H9 (cell line): ENCODE measurements at regions not wholly inside any gene's neighbourhood (a gene's known extent, or its start where the extent isn't known, plus 50 kb on each side); places are given as distances from the start of the nearest gene placed in this dataset.

Experiments used
- DNase-seq: peaks from one replicate; pipeline ENCODE4 v3.0.0-alpha.2; 2017
- H2AFZ ChIP-seq: one replicate; pipeline ENCODE4 v1.6.1; 2013; ENCODE audit warnings: mild to moderate bottlenecking, low read length, control low read depth, moderate library complexity
- H2AK5ac ChIP-seq: 2 replicates; pipeline ENCODE4 v1.6.1; 2013; ENCODE audit warnings: low read length, control low read depth, mixed read lengths; ENCODE audit not compliant: insufficient read length
- H2BK120ac ChIP-seq: one replicate; pipeline ENCODE4 v1.6.1; 2013; ENCODE audit warnings: low read depth, mild to moderate bottlenecking, low read length, control low read depth, inconsistent platforms; ENCODE audit not compliant: poor library complexity, severe bottlenecking
- H2BK12ac ChIP-seq: 2 replicates; pipeline ENCODE4 v1.6.1; 2013; ENCODE audit warnings: low read length, control low read depth, mixed read lengths, low read depth; ENCODE audit not compliant: insufficient read length
- H2BK15ac ChIP-seq: 2 replicates; pipeline ENCODE4 v1.6.1; 2013; ENCODE audit warnings: low read depth, low read length, control low read depth
- H2BK20ac ChIP-seq: one replicate; pipeline ENCODE4 v1.6.1; 2013; ENCODE audit warnings: low read depth, mild to moderate bottlenecking, low read length, control low read depth, inconsistent platforms; ENCODE audit not compliant: poor library complexity, severe bottlenecking
- H2BK5ac ChIP-seq: 2 replicates; pipeline ENCODE4 v1.6.1; 2013; ENCODE audit warnings: low read length, control low read depth, mixed read lengths; ENCODE audit not compliant: insufficient read length
- H3K14ac ChIP-seq: 2 replicates; pipeline ENCODE4 v1.6.1; 2013; ENCODE audit warnings: low read length, control low read depth; ENCODE audit not compliant: insufficient read depth
- H3K18ac ChIP-seq: 2 replicates; pipeline ENCODE4 v1.6.1; 2013; ENCODE audit warnings: low read depth, mild to moderate bottlenecking, mixed read lengths, low read length, control low read depth; ENCODE audit not compliant: insufficient read length
- H3K23ac ChIP-seq: 2 replicates; pipeline ENCODE4 v1.6.1; 2013; ENCODE audit warnings: low read length, control low read depth, mixed read lengths, low read depth; ENCODE audit not compliant: insufficient read length
- H3K23me2 ChIP-seq: 2 replicates; pipeline ENCODE4 v1.6.1; 2013; ENCODE audit warnings: low read depth, mild to moderate bottlenecking, mixed read lengths, low read length, control low read depth; ENCODE audit not compliant: insufficient read length, poor library complexity, severe bottlenecking
- H3K27ac ChIP-seq: 2 replicates; pipeline ENCODE4 v1.5.1; 2013; ENCODE audit warnings: low read length, control low read depth, mixed read lengths, low read depth; ENCODE audit not compliant: insufficient read length
- H3K27me3 ChIP-seq: 2 replicates; pipeline ENCODE4 v1.6.1; 2013; ENCODE audit warnings: low read length, control low read depth, inconsistent platforms; ENCODE audit not compliant: insufficient read depth
- H3K4ac ChIP-seq: 2 replicates; pipeline ENCODE4 v1.6.1; 2013; ENCODE audit warnings: low read depth, mild to moderate bottlenecking, control low read depth, inconsistent platforms, low read length, moderate library complexity
- H3K4me1 ChIP-seq: 2 replicates; pipeline ENCODE4 v1.6.1; 2013; ENCODE audit warnings: low read length, control low read depth, inconsistent platforms; ENCODE audit not compliant: insufficient read depth
- H3K4me2 ChIP-seq: 2 replicates; pipeline ENCODE4 v1.6.1; 2013; ENCODE audit warnings: low read length, control low read depth, mixed read lengths; ENCODE audit not compliant: insufficient read length, insufficient read depth
- H3K56ac ChIP-seq: 2 replicates; pipeline ENCODE4 v1.6.1; 2013; ENCODE audit warnings: low read depth, mild to moderate bottlenecking, mixed read lengths, low read length, control low read depth; ENCODE audit not compliant: insufficient read length
- H3K79me1 ChIP-seq: 2 replicates; pipeline ENCODE4 v1.6.1; 2013; ENCODE audit warnings: low read depth, mild to moderate bottlenecking, moderate library complexity, low read length, control low read depth, inconsistent platforms; ENCODE audit not compliant: insufficient read depth, poor library complexity, severe bottlenecking
- H3K79me2 ChIP-seq: 2 replicates; pipeline ENCODE4 v1.6.1; 2013; ENCODE audit warnings: low read length, control low read depth, inconsistent platforms; ENCODE audit not compliant: insufficient read depth
- H3K9ac ChIP-seq: 2 replicates; pipeline ENCODE4 v1.6.1; 2013; ENCODE audit warnings: low read length, control low read depth, mixed read lengths; ENCODE audit not compliant: insufficient read length; ENCODE audit errors: extremely low read depth
- H3K9me3 ChIP-seq: one replicate; pipeline ENCODE4 v1.6.1; 2013; ENCODE audit warnings: low read depth, low read length, inconsistent platforms; ENCODE audit not compliant: control insufficient read depth
- H3T11ph ChIP-seq: one replicate; pipeline ENCODE4 v1.6.1; 2013; ENCODE audit warnings: mild to moderate bottlenecking, low read length, control low read depth, inconsistent platforms
- H4K20me1 ChIP-seq: one replicate; pipeline ENCODE4 v1.6.1; 2013; ENCODE audit not compliant: control insufficient read depth, insufficient read length, insufficient read depth
- H4K5ac ChIP-seq: 2 replicates; pipeline ENCODE4 v1.6.1; 2013; ENCODE audit warnings: low read depth, mild to moderate bottlenecking, mixed read lengths, low read length, control low read depth; ENCODE audit not compliant: insufficient read length
- H4K8ac ChIP-seq: replicated peaks from 2 replicates; pipeline ENCODE4 v1.6.1; 2013; ENCODE audit warnings: low read length, control low read depth, mixed read lengths, low read depth; ENCODE audit not compliant: insufficient read length
- H4K91ac ChIP-seq: 2 replicates; pipeline ENCODE4 v1.6.1; 2013; ENCODE audit warnings: low read depth, mild to moderate bottlenecking, moderate library complexity, mixed read lengths, low read length, control low read depth; ENCODE audit not compliant: insufficient read length
- H3K27ac Mint-ChIP-seq, 3 experiments: 2 replicates in 2 of 3; 3 replicates in 1 of 3; pipeline ENCODE4 v1.8.0; 2020 to 2021; ENCODE audit warnings: mixed read lengths in 3 of 3, mild to moderate bottlenecking in 1 of 3, moderate library complexity in 1 of 3
- H3K27me3 Mint-ChIP-seq: 2 replicates; pipeline ENCODE4 v1.8.0; 2021; ENCODE audit warnings: low read depth, mild to moderate bottlenecking, moderate library complexity, mixed read lengths
- H3K36me3 Mint-ChIP-seq, 3 experiments: 2 replicates in 2 of 3; 3 replicates in 1 of 3; pipeline ENCODE4 v1.8.0; 2020 to 2021; ENCODE audit warnings: low read depth in 3 of 3, mixed read lengths in 3 of 3; ENCODE audit not compliant: insufficient read depth in 1 of 3
- H3K4me1 Mint-ChIP-seq, 2 experiments: 2 replicates each; pipeline ENCODE4 v1.8.0; 2020; ENCODE audit warnings: mixed read lengths in 2 of 2
- H3K4me3 Mint-ChIP-seq, 2 experiments: 2 replicates in 1 of 2; 3 replicates in 1 of 2; pipeline ENCODE4 v1.8.0; 2020 to 2021; ENCODE audit warnings: mild to moderate bottlenecking in 2 of 2, mixed read lengths in 2 of 2, moderate library complexity in 1 of 2
- H3K9me3 Mint-ChIP-seq, 2 experiments: 2 replicates in 1 of 2; 3 replicates in 1 of 2; pipeline ENCODE4 v1.8.0; 2020; ENCODE audit warnings: mild to moderate bottlenecking in 2 of 2, mixed read lengths in 2 of 2, moderate library complexity in 1 of 2
- WGBS: extraction: QIAGEN DNeasy Blood & Tissue Kit; methylation state at CpG from one replicate; pipeline ENCODE4 v1.1.7; 2013; ENCODE audit warnings: missing lambda C conversion rate, low lambda C conversion rate, mixed read lengths; ENCODE audit not compliant: insufficient read length; ENCODE audit errors: extremely low coverage; 5-methylcytosine and 5-hydroxymethylcytosine counted together
- TF ChIP-seq, protein P1 (sequence below): fragments of 200-600 bp; sonication (generic); conservative IDR thresholded peaks from 3 replicates; pipeline ENCODE4 v1.8.0; 2021; ENCODE audit warnings: antibody characterized with exemption, mild to moderate bottlenecking

DNA sequence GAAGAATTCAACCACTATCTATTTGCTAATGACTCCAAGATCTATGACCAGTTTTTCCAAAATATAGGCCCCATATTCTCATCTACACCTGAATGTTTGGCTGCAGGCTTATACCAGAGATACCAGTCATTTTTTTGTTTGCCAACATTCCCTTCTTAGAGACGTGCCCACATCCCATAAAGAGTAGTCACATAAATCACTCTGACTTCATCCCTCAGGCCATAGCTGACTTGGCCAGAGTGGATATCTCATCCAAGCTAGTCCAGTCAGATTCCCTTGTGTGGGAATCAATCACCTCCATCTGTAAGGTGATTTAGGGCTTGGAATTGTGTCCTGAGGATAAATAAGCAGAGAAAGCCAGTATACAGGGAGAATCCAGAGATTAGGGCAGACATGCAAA is 124.3 kb upstream of the SLC24A2 start:
- no peaks in the 10 kb centered on the region for H3K4me1 ChIP-seq
- no peak overlapping the region for H3K4ac ChIP-seq
- H4K5ac ChIP-seq: no peak overlapping the region
- no peak overlapping the region for H2BK120ac ChIP-seq
- H4K20me1 ChIP-seq: no peaks in the 10 kb centered on the region
- H3K56ac ChIP-seq: no peak overlapping the region
- H3K79me2 ChIP-seq: no peaks in the 10 kb centered on the region
- H3K27me3 ChIP-seq: no peaks in the 10 kb centered on the region
- H4K8ac ChIP-seq: no peak overlapping the region
- Mint-ChIP-seq H3K4me1 (no peaks in the 10 kb centered on the region), H3K4me3 (no peak overlapping the region), H3K9me3 (peaks cover 0 to 4% of the 10 kb centered on the region in 2 experiments; a peak in 3 of 5 replicates), H3K36me3 (peaks cover 0 to 2% (median 0%) of the 10 kb centered on the region in 3 experiments; a peak in 1 of 7 replicates), H3K27ac (no peak overlapping the region), H3K27me3 (no peaks in the 10 kb centered on the region)
- no peak overlapping the region for H3K9ac ChIP-seq
- H4K91ac ChIP-seq: no peak overlapping the region
- no peak overlapping the region for H3K14ac ChIP-seq
- no peak overlapping the region for H2AK5ac ChIP-seq
- H3K4me2 ChIP-seq: no peak overlapping the region
- H2BK12ac ChIP-seq: no peak overlapping the region
- H3K9me3 ChIP-seq: no peaks in the 10 kb centered on the region
- no peak overlapping the region for H2BK15ac ChIP-seq
- no peak overlapping the region for H3K27ac ChIP-seq
- no peaks in the 10 kb centered on the region for H3K79me1 ChIP-seq
- no peak overlapping the region for H2BK20ac ChIP-seq
- TF ChIP-seq, protein P1, sequence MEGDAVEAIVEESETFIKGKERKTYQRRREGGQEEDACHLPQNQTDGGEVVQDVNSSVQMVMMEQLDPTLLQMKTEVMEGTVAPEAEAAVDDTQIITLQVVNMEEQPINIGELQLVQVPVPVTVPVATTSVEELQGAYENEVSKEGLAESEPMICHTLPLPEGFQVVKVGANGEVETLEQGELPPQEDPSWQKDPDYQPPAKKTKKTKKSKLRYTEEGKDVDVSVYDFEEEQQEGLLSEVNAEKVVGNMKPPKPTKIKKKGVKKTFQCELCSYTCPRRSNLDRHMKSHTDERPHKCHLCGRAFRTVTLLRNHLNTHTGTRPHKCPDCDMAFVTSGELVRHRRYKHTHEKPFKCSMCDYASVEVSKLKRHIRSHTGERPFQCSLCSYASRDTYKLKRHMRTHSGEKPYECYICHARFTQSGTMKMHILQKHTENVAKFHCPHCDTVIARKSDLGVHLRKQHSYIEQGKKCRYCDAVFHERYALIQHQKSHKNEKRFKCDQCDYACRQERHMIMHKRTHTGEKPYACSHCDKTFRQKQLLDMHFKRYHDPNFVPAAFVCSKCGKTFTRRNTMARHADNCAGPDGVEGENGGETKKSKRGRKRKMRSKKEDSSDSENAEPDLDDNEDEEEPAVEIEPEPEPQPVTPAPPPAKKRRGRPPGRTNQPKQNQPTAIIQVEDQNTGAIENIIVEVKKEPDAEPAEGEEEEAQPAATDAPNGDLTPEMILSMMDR: no peak
- no peak overlapping the region for H2BK5ac ChIP-seq
- no CpG with 5 or more reads among the region's 1 CpG for WGBS
- no peak overlapping the region for H3T11ph ChIP-seq
- no peak for DNase-seq
- no peaks in the 10 kb centered on the region for H3K23me2 ChIP-seq
- H2AFZ ChIP-seq: no peak overlapping the region
- no peak overlapping the region for H3K18ac ChIP-seq
- H3K23ac ChIP-seq: no peak overlapping the region
